ENCODE measurements at regions not wholly inside any gene's neighbourhood (a gene's known extent, or its start where the extent isn't known, plus 50 kb on each side); places are given as distances from the start of the nearest gene placed in this dataset.

DNA sequence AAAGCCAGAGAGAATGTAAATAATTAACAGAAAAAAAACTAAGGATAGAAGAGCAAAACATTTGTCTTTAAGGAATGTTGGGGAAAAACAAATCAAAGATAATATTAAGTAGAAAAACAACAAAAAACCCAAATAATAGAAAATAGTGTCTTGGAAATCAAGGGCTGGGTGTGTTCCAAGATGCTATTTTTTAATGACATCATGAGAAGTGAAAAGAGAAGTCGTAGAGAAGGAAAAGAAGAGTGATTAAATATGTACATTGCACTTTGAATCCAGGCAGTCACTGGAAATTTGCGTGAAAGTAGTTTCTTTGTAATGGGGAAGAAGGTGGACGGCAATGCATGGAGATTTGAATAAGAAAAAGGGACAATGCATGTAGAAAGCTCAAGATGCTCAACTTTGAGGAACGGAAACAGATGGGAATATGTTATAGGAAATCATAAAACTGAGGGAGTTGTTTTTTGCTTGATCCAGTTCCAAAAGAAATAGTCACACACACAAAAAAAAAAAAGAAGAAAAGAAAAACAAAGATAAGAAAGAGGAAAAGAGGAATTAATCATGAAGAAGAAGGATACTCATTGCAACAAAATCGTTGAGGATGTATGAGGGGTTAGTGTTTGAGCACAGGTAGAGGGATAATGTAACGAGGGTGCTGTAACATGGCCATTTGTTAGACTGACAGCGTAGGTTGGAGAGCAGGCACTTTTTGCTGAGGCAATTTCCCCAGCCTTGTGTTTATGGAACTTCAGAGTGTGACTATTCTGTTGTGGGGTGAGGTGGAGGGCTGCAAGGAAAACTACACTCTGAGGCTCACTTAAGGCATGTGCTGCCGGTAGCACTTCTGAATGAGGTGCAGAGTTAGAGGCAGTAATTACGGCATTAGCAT is 184.1 kb downstream of the CALCRL start:
- H3K9me3 ChIP-seq (ENCODE audit: control insufficient read depth, low read depth, low read length), result no peaks in the 10 kb centered on the region
- FAIRE-seq (no peak), DNase-seq (ENCODE audit: low read depth, low spot score) (no peak)
- no peak overlapping the region for H2AFZ ChIP-seq (ENCODE audit: control insufficient read depth, low read length)
- no peaks in the 10 kb centered on the region for H3K9me1 ChIP-seq (ENCODE audit: control insufficient read depth, extremely low read depth, insufficient read depth, low read length)
- H3K79me2 ChIP-seq (ENCODE audit: control insufficient read depth, insufficient read depth, low read length), result no peaks in the 10 kb centered on the region
- no peaks in the 10 kb centered on the region for H4K20me1 ChIP-seq (ENCODE audit: control insufficient read depth, extremely low read depth, insufficient read depth, low read length)
- no peaks in the 10 kb centered on the region for H3K36me3 ChIP-seq (ENCODE audit: control insufficient read depth in 2 of 2, extremely low read depth in 1 of 2, insufficient read depth in 2 of 2, low read length in 2 of 2)
- H3K27me3 ChIP-seq (ENCODE audit: control insufficient read depth, extremely low read depth, insufficient read depth, low read length), result no peaks in the 10 kb centered on the region
- no peak overlapping the region for H3K4me2 ChIP-seq (ENCODE audit: control insufficient read depth, extremely low read depth, insufficient read depth, low read depth, low read length)
- TF ChIP-seq EZH2 (IDR thresholded peaks at IDR 0.05; ENCODE audit: low read length), result no peak
- TF ChIP-seq, protein P1, sequence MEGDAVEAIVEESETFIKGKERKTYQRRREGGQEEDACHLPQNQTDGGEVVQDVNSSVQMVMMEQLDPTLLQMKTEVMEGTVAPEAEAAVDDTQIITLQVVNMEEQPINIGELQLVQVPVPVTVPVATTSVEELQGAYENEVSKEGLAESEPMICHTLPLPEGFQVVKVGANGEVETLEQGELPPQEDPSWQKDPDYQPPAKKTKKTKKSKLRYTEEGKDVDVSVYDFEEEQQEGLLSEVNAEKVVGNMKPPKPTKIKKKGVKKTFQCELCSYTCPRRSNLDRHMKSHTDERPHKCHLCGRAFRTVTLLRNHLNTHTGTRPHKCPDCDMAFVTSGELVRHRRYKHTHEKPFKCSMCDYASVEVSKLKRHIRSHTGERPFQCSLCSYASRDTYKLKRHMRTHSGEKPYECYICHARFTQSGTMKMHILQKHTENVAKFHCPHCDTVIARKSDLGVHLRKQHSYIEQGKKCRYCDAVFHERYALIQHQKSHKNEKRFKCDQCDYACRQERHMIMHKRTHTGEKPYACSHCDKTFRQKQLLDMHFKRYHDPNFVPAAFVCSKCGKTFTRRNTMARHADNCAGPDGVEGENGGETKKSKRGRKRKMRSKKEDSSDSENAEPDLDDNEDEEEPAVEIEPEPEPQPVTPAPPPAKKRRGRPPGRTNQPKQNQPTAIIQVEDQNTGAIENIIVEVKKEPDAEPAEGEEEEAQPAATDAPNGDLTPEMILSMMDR (optimal IDR thresholded peaks at IDR 0.05 in 1 of 3, IDR thresholded peaks at IDR 0.05 in 1 of 3, conservative IDR thresholded peaks at IDR 0.05 in 1 of 3; ENCODE audit: extremely low read depth in 1 of 3, insufficient read depth in 2 of 3, low read length in 3 of 3), result no peak
- no peak overlapping the region for H3K4me3 ChIP-seq (ENCODE audit: control insufficient read depth in 2 of 3, extremely low read depth in 1 of 3, insufficient read depth in 2 of 3, low read depth in 1 of 3, low read length in 3 of 3)
- H3K9ac ChIP-seq (ENCODE audit: control insufficient read depth, extremely low read depth, insufficient read depth, low read length), result no peak overlapping the region
- no peak overlapping the region for H3K27ac ChIP-seq (ENCODE audit: control insufficient read depth, insufficient read depth, low read length)
- dilution Hi-C loops (cut with MboI; ENCODE audit: extremely low pct_ligation_motif_present, low sequenced_read_pairs), result no loop called here
- H3K4me1 ChIP-seq (ENCODE audit: control insufficient read depth, extremely low read depth, insufficient read depth, low read length), result no peaks in the 10 kb centered on the region

- dilution Hi-C loops (cut with MboI; ENCODE audit: extremely low pct_ligation_motif_present, low sequenced_read_pairs), result no loop called here
These were observed 186.3 kb downstream of the CALCRL start for GRCh38 chr2:187261705-187262104.

More at GRCh38 chr2:187261705-187262104, 186.3 kb downstream of the CALCRL start:
- H3K79me2 ChIP-seq (ENCODE audit: control insufficient read depth, insufficient read depth, low read length), result no peaks in the 10 kb centered on the region
- H3K36me3 ChIP-seq (ENCODE audit: control insufficient read depth in 2 of 2, extremely low read depth in 1 of 2, insufficient read depth in 2 of 2, low read length in 2 of 2), result no peaks in the 10 kb centered on the region
- H4K20me1 ChIP-seq (ENCODE audit: control insufficient read depth, extremely low read depth, insufficient read depth, low read length), result no peaks in the 10 kb centered on the region
- no peak overlapping the region for H3K9ac ChIP-seq (ENCODE audit: control insufficient read depth, extremely low read depth, insufficient read depth, low read length)
- no peak overlapping the region for H2AFZ ChIP-seq (ENCODE audit: control insufficient read depth, low read length)
- H3K4me1 ChIP-seq (ENCODE audit: control insufficient read depth, extremely low read depth, insufficient read depth, low read length), result no peaks in the 10 kb centered on the region
- H3K4me2 ChIP-seq (ENCODE audit: control insufficient read depth, extremely low read depth, insufficient read depth, low read depth, low read length), result no peak overlapping the region
- H3K27me3 ChIP-seq (ENCODE audit: control insufficient read depth, extremely low read depth, insufficient read depth, low read length), result no peaks in the 10 kb centered on the region
- no peak overlapping the region for H3K27ac ChIP-seq (ENCODE audit: control insufficient read depth, insufficient read depth, low read length)
- FAIRE-seq (no peak), DNase-seq (ENCODE audit: low read depth, low spot score) (no peak)
- H3K9me3 ChIP-seq (ENCODE audit: control insufficient read depth, low read depth, low read length), result no peaks in the 10 kb centered on the region
- TF ChIP-seq, protein P1 (optimal IDR thresholded peaks at IDR 0.05 in 1 of 3, IDR thresholded peaks at IDR 0.05 in 1 of 3, conservative IDR thresholded peaks at IDR 0.05 in 1 of 3; ENCODE audit: extremely low read depth in 1 of 3, insufficient read depth in 2 of 3, low read length in 3 of 3), result no peak
- no peak for TF ChIP-seq EZH2 (IDR thresholded peaks at IDR 0.05; ENCODE audit: low read length)
- no peaks in the 10 kb centered on the region for H3K9me1 ChIP-seq (ENCODE audit: control insufficient read depth, extremely low read depth, insufficient read depth, low read length)
- H3K4me3 ChIP-seq (ENCODE audit: control insufficient read depth in 2 of 3, extremely low read depth in 1 of 3, insufficient read depth in 2 of 3, low read depth in 1 of 3, low read length in 3 of 3), result no peak overlapping the region

Data from keratinocyte (primary cell).